Stimulated activated effector memory CD8-positive, alpha-beta T cell treated with anti-CD3 and anti-CD28 coated beads, Interleukin-12 subunit alpha, Interleukin-12 subunit beta, amount 100 ng/mL, for 72 hours (primary cell): ENCODE measurements at regions not wholly inside any gene's neighbourhood (a gene's known extent, or its start where the extent isn't known, plus 50 kb on each side); places are given as distances from the start of the nearest gene placed in this dataset.

ENCODE experiments used
- ATAC-seq: fragments of 150-1000 bp; cut with Tn5 transposase; 2 replicates; pipeline ENCODE4 v1.10.0; 2021
- DNase-seq, 2 donors: peaks; one replicate each; pipeline ENCODE4 v3.0.0; 2021 to 2022; ENCODE audit warnings: low spot score in 2 of 2
- H3K27ac Mint-ChIP-seq: one replicate; pipeline ENCODE4 v1.8.0; 2022; ENCODE audit warnings: mild to moderate bottlenecking, mixed read lengths
- H3K36me3 Mint-ChIP-seq: one replicate; pipeline ENCODE4 v1.8.0; 2022; ENCODE audit warnings: mild to moderate bottlenecking, mixed read lengths
- H3K4me1 Mint-ChIP-seq: one replicate; pipeline ENCODE4 v1.8.0; 2022; ENCODE audit warnings: mixed read lengths
- H3K4me3 Mint-ChIP-seq: one replicate; pipeline ENCODE4 v1.8.0; 2022; ENCODE audit warnings: mild to moderate bottlenecking, mixed read lengths
- H3K9me3 Mint-ChIP-seq: one replicate; pipeline ENCODE4 v1.8.0; 2022; ENCODE audit warnings: mixed read lengths

DNA sequence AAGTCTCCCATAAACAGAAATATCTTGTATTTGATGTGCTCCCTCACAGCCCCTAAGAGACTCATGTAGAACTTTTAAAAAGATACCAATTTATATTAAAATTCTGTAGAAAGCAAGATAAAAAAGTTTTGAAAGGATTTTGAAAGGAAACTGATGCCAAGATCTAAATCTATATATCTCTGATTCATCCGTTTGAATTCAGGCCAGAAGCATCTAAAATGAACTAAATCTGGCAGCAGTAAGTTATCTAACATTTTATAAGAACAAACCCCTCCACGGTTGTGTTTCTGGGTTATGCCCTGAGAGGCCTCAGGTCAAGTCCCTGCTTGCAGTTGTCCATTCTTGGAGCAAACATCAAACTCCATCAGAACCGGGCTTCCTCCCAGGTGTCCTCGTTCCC, 165.8 kb downstream of the FBXO15 start:
- Mint-ChIP-seq H3K36me3 (no peaks in the 10 kb centered on the region), H3K4me1 (no peaks in the 10 kb centered on the region), H3K9me3 (no peaks in the 10 kb centered on the region), H3K4me3 (no peak overlapping the region), H3K27ac (no peak overlapping the region)
- DNase-seq (no peak), ATAC-seq (no peak)

GRCh38 chr18:73980289-73980979, 167.2 kb downstream of the FBXO15 start:
- ATAC-seq (no peak), DNase-seq (peak in 1 of 2 donors; percentile 29)
- Mint-ChIP-seq H3K36me3 (no peaks in the 10 kb centered on the region), H3K4me3 (no peak overlapping the region), H3K27ac (no peak overlapping the region), H3K4me1 (no peaks in the 10 kb centered on the region), H3K9me3 (no peaks in the 10 kb centered on the region)

DNA sequence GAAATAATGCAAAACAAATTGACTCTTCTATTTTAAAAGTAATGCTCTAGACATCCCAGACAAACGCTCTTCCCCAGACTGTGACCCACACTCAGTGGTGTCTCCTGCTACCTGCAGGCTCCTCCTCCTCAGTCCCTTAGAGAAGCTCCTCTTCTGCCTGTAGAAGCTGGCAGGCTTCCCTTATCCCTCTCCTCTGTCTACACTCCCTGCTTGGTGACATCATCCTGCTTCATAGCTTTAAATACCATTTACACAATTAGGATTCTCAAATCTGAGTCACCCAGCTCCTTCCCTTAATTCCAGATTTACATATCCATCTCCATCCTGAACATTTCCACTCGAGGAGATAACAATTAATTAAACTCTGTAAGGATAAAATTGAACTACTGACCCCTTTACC, 167.9 kb downstream of the FBXO15 start:
- H3K9me3 Mint-ChIP-seq = no peaks in the 10 kb centered on the region
- no peaks in the 10 kb centered on the region for H3K4me1 Mint-ChIP-seq
- ATAC-seq (no peak), DNase-seq (no peak)
- H3K4me3 Mint-ChIP-seq = no peak overlapping the region
- H3K27ac Mint-ChIP-seq = no peak overlapping the region
- no peaks in the 10 kb centered on the region for H3K36me3 Mint-ChIP-seq

GRCh38 chr18:73976433-73976832, 171.2 kb downstream of the FBXO15 start:
- H3K4me3 Mint-ChIP-seq = no peak overlapping the region
- no peaks in the 10 kb centered on the region for H3K4me1 Mint-ChIP-seq
- ATAC-seq (no peak), DNase-seq (no peak)
- no peaks in the 10 kb centered on the region for H3K9me3 Mint-ChIP-seq
- H3K36me3 Mint-ChIP-seq = no peaks in the 10 kb centered on the region
- H3K27ac Mint-ChIP-seq = no peak overlapping the region

DNA sequence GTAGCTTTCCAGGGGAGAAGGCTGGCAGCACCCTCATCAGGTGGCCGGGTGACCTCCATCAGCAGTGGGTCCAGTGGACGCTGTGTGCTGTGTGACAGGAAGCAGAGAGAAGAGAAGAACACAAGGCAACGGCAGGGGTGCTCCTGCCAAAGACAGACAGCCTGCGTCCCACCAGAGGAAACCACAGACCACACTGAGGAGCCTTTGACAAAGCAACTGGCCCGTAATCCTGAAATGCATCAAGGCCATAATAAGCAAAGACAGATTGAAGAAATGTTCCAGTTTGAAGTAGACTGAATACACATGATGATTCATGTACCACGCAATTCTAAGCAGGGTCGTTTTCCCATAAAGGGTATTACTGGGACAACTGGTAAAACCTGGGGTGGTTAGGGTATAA, 172.4 kb downstream of the FBXO15 start:
- H3K9me3 Mint-ChIP-seq = no peaks in the 10 kb centered on the region
- no peaks in the 10 kb centered on the region for H3K36me3 Mint-ChIP-seq
- H3K4me1 Mint-ChIP-seq = no peaks in the 10 kb centered on the region
- DNase-seq (no peak), ATAC-seq (peak; percentile 62)
- no peak overlapping the region for H3K27ac Mint-ChIP-seq
- H3K4me3 Mint-ChIP-seq = no peak overlapping the region

DNA sequence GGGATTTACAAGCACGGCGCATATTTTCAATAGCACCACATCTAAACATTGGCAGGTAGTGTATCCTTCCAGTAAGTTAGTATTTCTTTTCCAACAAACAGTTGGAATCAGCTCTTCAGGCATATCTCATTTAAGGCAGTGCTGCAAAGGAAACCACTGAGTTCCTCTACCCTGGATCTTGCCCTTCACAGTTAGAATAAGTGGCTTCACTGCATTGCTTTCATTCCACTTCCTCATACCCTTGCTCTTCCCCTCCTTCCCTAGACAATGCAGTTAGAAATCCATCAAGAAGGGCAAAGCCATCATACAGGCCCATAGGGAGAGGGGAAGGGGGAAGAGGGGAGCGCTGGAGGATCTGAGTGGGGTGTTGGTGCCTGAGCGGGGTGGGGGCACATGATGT, 173.7 kb downstream of the FBXO15 start:
- H3K4me3 Mint-ChIP-seq = no peak overlapping the region
- H3K36me3 Mint-ChIP-seq = no peaks in the 10 kb centered on the region
- ATAC-seq (no peak), DNase-seq (no peak)
- H3K9me3 Mint-ChIP-seq = no peaks in the 10 kb centered on the region
- H3K4me1 Mint-ChIP-seq = no peaks in the 10 kb centered on the region
- no peak overlapping the region for H3K27ac Mint-ChIP-seq

DNA sequence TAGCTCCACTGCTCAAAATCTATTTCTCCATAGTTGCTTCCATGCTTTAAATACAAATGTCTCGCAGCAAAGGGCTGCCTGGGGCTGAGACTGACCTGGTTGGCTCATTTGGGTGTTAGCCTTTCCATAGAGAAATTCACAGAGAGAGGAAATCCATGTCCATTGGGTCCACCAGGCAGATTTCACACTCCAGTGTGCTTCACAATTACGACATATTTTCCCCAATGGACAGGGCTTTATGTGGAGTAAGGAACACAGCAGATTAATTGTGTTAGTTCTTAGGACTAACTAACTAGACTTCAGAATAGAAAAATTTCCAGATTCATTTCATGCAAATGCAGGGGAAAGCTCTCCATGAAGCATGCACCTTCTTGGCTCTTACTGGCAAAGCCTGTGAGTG, 180.7 kb downstream of the FBXO15 start:
- H3K9me3 Mint-ChIP-seq = no peaks in the 10 kb centered on the region
- H3K27ac Mint-ChIP-seq = no peak overlapping the region
- ATAC-seq = no peak
- H3K4me1 Mint-ChIP-seq = no peaks in the 10 kb centered on the region
- DNase-seq = no peak
- H3K36me3 Mint-ChIP-seq = no peaks in the 10 kb centered on the region
- no peak overlapping the region for H3K4me3 Mint-ChIP-seq

DNA sequence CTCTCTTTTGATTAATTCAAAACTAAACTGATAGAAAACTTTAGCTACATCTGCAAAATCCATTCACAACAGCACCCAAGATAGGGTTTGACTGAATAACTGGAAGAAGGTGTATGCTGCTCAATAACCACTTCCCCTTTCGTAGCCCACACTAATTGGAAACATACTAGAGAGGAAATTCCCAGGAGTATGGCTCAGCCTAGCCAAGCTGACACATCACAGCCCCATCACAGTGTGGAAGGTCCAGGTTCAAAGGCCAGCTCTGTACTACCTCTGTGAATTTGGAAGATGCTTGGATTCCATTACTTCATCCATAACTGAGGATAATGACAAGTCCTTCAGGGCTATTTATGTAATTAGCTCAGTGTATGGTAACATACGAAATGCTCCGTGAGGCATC, 185.4 kb downstream of the FBXO15 start:
- H3K4me1 Mint-ChIP-seq = no peaks in the 10 kb centered on the region

DNA sequence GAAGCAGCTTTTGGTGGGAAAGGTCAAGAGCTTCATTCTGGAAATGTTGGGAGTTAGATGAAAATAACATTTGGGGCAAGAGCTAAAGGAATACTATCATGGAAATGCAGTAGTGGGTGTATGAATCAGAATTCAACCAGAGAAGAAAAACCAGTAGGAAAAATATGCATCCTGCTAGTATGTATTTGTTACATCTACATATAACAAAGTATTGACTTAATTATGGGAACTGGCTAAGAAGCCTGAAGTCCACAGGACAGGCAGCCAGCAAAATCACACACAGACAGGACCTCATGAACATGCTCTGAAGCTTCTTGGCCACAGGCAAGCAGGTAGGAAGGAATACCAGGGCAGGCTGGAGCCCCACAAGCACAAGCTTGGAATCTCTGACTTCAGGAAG, 185.8 kb downstream of the FBXO15 start:
- ATAC-seq (no peak), DNase-seq (no peak)
- Mint-ChIP-seq H3K4me1 (no peaks in the 10 kb centered on the region), H3K4me3 (no peak overlapping the region), H3K9me3 (peaks cover 4% of the 10 kb centered on the region), H3K36me3 (no peaks in the 10 kb centered on the region), H3K27ac (no peak overlapping the region)

More for the DNA sequence above, 185.4 kb downstream of the FBXO15 start:
- no peak overlapping the region for H3K4me3 Mint-ChIP-seq
- no peak overlapping the region for H3K27ac Mint-ChIP-seq
- ATAC-seq = peak; percentile 39
- DNase-seq = no peak
- H3K36me3 Mint-ChIP-seq = no peaks in the 10 kb centered on the region
- peaks cover 4% of the 10 kb centered on the region for H3K9me3 Mint-ChIP-seq

- no peak overlapping the region for H3K27ac Mint-ChIP-seq
- no peaks in the 10 kb centered on the region for H3K36me3 Mint-ChIP-seq
- DNase-seq (no peak), ATAC-seq (no peak)
- H3K4me1 Mint-ChIP-seq = no peaks in the 10 kb centered on the region
- H3K9me3 Mint-ChIP-seq = peaks cover 4% of the 10 kb centered on the region
- no peak overlapping the region for H3K4me3 Mint-ChIP-seq
Observed at GRCh38 chr18:73959352-73959751, 188.3 kb downstream of the FBXO15 start.

DNA sequence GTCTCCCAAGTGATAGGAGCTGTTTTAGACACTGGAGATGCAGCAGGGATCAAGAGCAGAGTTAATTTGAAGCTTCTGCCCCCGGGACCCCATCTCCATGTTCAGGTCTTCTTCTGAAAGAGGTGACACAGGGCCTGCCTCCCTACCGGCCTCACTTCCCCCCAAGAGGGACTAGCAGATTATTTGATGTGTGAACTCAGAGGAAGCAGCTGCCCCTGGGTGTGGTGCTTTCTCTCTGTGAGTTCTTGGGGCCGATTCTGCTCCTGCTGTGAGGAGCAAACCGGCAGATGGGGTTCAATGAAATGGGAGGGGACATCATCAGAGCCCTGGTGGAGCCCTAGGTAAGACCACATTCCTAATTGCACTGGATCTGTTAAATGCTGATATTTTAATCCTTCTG, 193.4 kb downstream of the FBXO15 start:
- no peak for DNase-seq
- Mint-ChIP-seq H3K4me1 (no peaks in the 10 kb centered on the region), H3K9me3 (no peaks in the 10 kb centered on the region), H3K36me3 (no peaks in the 10 kb centered on the region), H3K4me3 (no peak overlapping the region), H3K27ac (no peak overlapping the region)
- no peak for ATAC-seq

- ATAC-seq (no peak), DNase-seq (no peak)
- no peaks in the 10 kb centered on the region for H3K9me3 Mint-ChIP-seq
- no peaks in the 10 kb centered on the region for H3K36me3 Mint-ChIP-seq
- H3K27ac Mint-ChIP-seq = no peak overlapping the region
- no peak overlapping the region for H3K4me3 Mint-ChIP-seq
- H3K4me1 Mint-ChIP-seq = no peaks in the 10 kb centered on the region
Observed at GRCh38 chr18:73952296-73952946, 195.2 kb downstream of the FBXO15 start.

GRCh38 chr18:73950116-73950700, 197.4 kb downstream of the FBXO15 start:
- H3K4me1 Mint-ChIP-seq = no peaks in the 10 kb centered on the region
- no peaks in the 10 kb centered on the region for H3K9me3 Mint-ChIP-seq
- no peak for DNase-seq
- H3K36me3 Mint-ChIP-seq = no peaks in the 10 kb centered on the region
- no peak for ATAC-seq
- no peak overlapping the region for H3K4me3 Mint-ChIP-seq
- H3K27ac Mint-ChIP-seq = no peak overlapping the region

- peaks cover 3% of the 10 kb centered on the region for H3K9me3 Mint-ChIP-seq
- no peaks in the 10 kb centered on the region for H3K4me1 Mint-ChIP-seq
- H3K27ac Mint-ChIP-seq = no peak overlapping the region
- no peak for DNase-seq
- H3K4me3 Mint-ChIP-seq = no peak overlapping the region
- no peaks in the 10 kb centered on the region for H3K36me3 Mint-ChIP-seq
- ATAC-seq = no peak
Observed at GRCh38 chr18:73948497-73948896, 199.1 kb downstream of the FBXO15 start.

DNA sequence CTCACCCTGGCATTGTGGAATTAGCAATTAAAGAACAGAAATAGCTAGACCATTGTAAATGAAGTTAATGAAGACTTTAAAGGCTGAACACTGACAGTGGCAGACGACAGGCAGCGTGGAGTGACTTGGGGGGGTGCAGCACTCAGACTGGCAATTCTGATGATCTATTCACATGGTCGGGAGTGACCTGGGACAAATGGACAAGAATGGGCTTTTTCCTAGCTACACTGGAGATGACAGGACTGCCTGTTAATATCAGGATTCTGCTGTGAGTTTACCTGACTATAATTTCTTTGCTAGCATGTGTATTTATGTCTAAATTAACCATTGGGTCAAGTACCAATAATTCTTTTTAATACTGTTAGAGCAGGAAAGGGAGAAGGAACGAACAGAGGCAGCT, 199.6 kb downstream of the FBXO15 start:
- Mint-ChIP-seq H3K36me3 (no peaks in the 10 kb centered on the region), H3K4me1 (no peaks in the 10 kb centered on the region), H3K27ac (no peak overlapping the region), H3K9me3 (peaks cover 3% of the 10 kb centered on the region), H3K4me3 (no peak overlapping the region)
- DNase-seq (no peak), ATAC-seq (no peak)

DNA sequence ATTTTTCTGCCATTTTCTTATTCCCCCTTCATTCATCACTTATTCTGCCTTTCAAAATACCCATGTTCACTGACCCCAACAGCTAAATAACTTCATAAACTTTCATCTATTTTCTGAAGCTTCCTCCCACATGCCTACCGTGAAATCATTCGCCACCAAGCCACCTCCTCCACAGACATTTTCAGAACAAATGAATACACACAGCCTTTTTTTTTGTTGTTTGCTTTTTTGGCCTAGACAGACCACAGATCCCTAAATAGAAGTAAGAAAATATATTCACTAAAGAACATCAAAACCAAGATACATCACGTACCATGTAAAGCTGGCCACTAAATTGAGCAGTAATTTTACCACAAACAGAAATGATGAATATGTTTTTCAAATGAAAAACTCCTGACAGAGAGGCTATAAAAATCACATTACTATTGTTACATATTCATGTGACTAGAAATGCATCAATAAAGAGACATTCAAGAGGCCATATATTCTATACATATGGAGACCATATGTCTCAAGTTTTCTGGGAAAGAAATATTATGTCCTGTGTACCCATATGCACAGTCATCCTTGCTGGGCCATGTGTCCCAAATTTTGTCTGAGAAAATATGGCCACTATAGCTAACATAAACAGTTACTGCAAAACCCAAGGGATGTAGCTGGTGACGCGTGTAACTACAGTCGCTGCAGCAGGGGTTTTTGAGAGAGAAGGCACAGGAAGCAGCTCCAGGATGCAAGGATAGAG, 200.3 kb downstream of the FBXO15 start:
- Mint-ChIP-seq H3K36me3 (no peaks in the 10 kb centered on the region), H3K4me1 (no peaks in the 10 kb centered on the region), H3K4me3 (no peak overlapping the region), H3K9me3 (peaks cover 3% of the 10 kb centered on the region), H3K27ac (no peak overlapping the region)
- no peak for ATAC-seq
- DNase-seq = no peak
